GM23248 (cell line): ENCODE measurements at regions not wholly inside any gene's neighbourhood (a gene's known extent, or its start where the extent isn't known, plus 50 kb on each side); places are given as distances from the start of the nearest gene placed in this dataset.

Experiments
- DNase-seq: peaks from one replicate; pipeline ENCODE4 v3.0.0-alpha.2; 2015
- H2AFZ ChIP-seq: fragments of 200-600 bp; sonication (generic); 2 replicates; pipeline ENCODE4 v1.6.1; 2016; ENCODE audit warnings: antibody characterized with exemption
- H3F3A ChIP-seq: fragments of 200-600 bp; sonication (generic); 2 replicates; pipeline ENCODE4 v1.6.1; 2016; ENCODE audit warnings: mild to moderate bottlenecking, antibody characterized with exemption, mixed run types; ENCODE audit not compliant: insufficient read depth
- H3K27ac ChIP-seq: fragments of 200-600 bp; sonication (generic); 2 replicates; pipeline ENCODE4 v1.5.1; 2016; ENCODE audit warnings: mild to moderate bottlenecking
- H3K27me3 ChIP-seq: fragments of 200-600 bp; sonication (generic); replicated peaks from 2 replicates; pipeline ENCODE4 v1.6.1; 2016; ENCODE audit warnings: mild to moderate bottlenecking; ENCODE audit not compliant: insufficient read depth
- H3K36me3 ChIP-seq: fragments of 200-600 bp; sonication (generic); 2 replicates; pipeline ENCODE4 v1.6.1; 2016; ENCODE audit warnings: low read depth, mild to moderate bottlenecking
- H3K4me1 ChIP-seq: fragments of 200-600 bp; sonication (generic); 2 replicates; pipeline ENCODE4 v1.6.1; 2016; ENCODE audit warnings: mild to moderate bottlenecking; ENCODE audit not compliant: insufficient read depth
- H3K4me2 ChIP-seq: fragments of 200-600 bp; sonication (generic); one replicate; pipeline ENCODE4 v1.6.1; 2016; ENCODE audit warnings: mild to moderate bottlenecking; ENCODE audit not compliant: unreplicated experiment
- H3K4me3 ChIP-seq: fragments of 200-600 bp; sonication (generic); 2 replicates; pipeline ENCODE4 v1.5.1; 2016; ENCODE audit warnings: mild to moderate bottlenecking
- H3K79me2 ChIP-seq: fragments of 200-600 bp; sonication (generic); 2 replicates; pipeline ENCODE4 v1.6.1; 2016; ENCODE audit warnings: mild to moderate bottlenecking; ENCODE audit not compliant: insufficient read depth
- H3K9ac ChIP-seq: fragments of 200-600 bp; sonication (generic); 2 replicates; pipeline ENCODE4 v1.6.1; 2016; ENCODE audit warnings: mild to moderate bottlenecking
- H3K9me2 ChIP-seq: fragments of 200-600 bp; sonication (generic); 2 replicates; pipeline ENCODE4 v1.6.1; 2016; ENCODE audit warnings: mixed run types, mild to moderate bottlenecking, moderate library complexity; ENCODE audit not compliant: insufficient read depth
- H3K9me3 ChIP-seq: fragments of 200-600 bp; sonication (generic); one replicate; pipeline ENCODE4 v1.6.1; 2017; ENCODE audit warnings: low read depth
- H4K20me1 ChIP-seq: fragments of 200-600 bp; sonication (generic); 2 replicates; pipeline ENCODE4 v1.6.0; 2016; ENCODE audit not compliant: insufficient read depth
- EZH2 ChIP-seq: fragments of 200-600 bp; sonication (generic); IDR thresholded peaks from 2 replicates; pipeline ENCODE4 v1.6.1; 2018; ENCODE audit warnings: antibody characterized with exemption, mild to moderate bottlenecking; ENCODE audit not compliant: insufficient read depth, poor library complexity, severe bottlenecking
- EZH2phosphoT487 ChIP-seq: fragments of 200-600 bp; sonication (generic); IDR thresholded peaks from 2 replicates; pipeline ENCODE4 v1.6.1; 2018; ENCODE audit warnings: antibody characterized with exemption, moderate library complexity, mild to moderate bottlenecking, low read depth; ENCODE audit not compliant: insufficient read depth
- WGBS, 2 experiments: methylation state at CpG; one replicate each; pipeline ENCODE4 v1.1.6; 2015 to 2017; ENCODE audit warnings: low lambda C conversion rate in 2 of 2, low coverage in 1 of 2; ENCODE audit errors: missing lambda C conversion rate in 2 of 2; 5-methylcytosine and 5-hydroxymethylcytosine counted together
- in situ Hi-C: fragments of 300-500 bp; cut with MboI; formaldehyde crosslinking; loops from 2 replicates; pipeline ENCODE4 v1.15.0; 2020

- H3K36me3 ChIP-seq = no peaks in the 10 kb centered on the region
- no peak for DNase-seq
- no peaks in the 10 kb centered on the region for H3K9me3 ChIP-seq
- in situ Hi-C loops = no loop called here
- no peak overlapping the region for H3K9ac ChIP-seq
- no peaks in the 10 kb centered on the region for H3K27me3 ChIP-seq
- no peak overlapping the region for H3K27ac ChIP-seq
- no peaks in the 10 kb centered on the region for H3F3A ChIP-seq
- TF ChIP-seq EZH2 = no peak
- TF ChIP-seq EZH2phosphoT487 = no peak
- H3K9me2 ChIP-seq = no peaks in the 10 kb centered on the region
- H4K20me1 ChIP-seq = no peaks in the 10 kb centered on the region
- no peak overlapping the region for H3K4me2 ChIP-seq
- WGBS, 2 experiments = 77 to 87% methylated on average over 4 of the region's 4 CpGs
- H3K4me1 ChIP-seq = no peaks in the 10 kb centered on the region
- no peak overlapping the region for H3K4me3 ChIP-seq
- H2AFZ ChIP-seq = no peak overlapping the region
- no peaks in the 10 kb centered on the region for H3K79me2 ChIP-seq
Measured at GRCh38 chr2:10212827-10213226, 89.9 kb upstream of the HPCAL1 start.

GRCh38 chr2:10214179-10214578 is 88.5 kb upstream of the HPCAL1 start:
- Histone ChIP-seq H3K27ac (no peak overlapping the region), H3K4me2 (no peak overlapping the region), H3K4me3 (no peak overlapping the region), H3K9me3 (no peaks in the 10 kb centered on the region), H2AFZ (no peak overlapping the region), H3K9ac (no peak overlapping the region), H3K27me3 (no peaks in the 10 kb centered on the region), H4K20me1 (no peaks in the 10 kb centered on the region), H3K4me1 (no peaks in the 10 kb centered on the region), H3K36me3 (no peaks in the 10 kb centered on the region), H3F3A (no peaks in the 10 kb centered on the region), H3K9me2 (no peaks in the 10 kb centered on the region), H3K79me2 (no peaks in the 10 kb centered on the region)
- no peak for DNase-seq
- WGBS, 2 experiments = 96 to 97% methylated on average over 8 of the region's 8 CpGs
- in situ Hi-C loops = no loop called here
- TF ChIP-seq EZH2 = no peak
- TF ChIP-seq EZH2phosphoT487 = no peak

GRCh38 chr2:10215393-10215935 is 87.2 kb upstream of the HPCAL1 start:
- Histone ChIP-seq H3K4me3 (no peak overlapping the region), H3K79me2 (no peaks in the 10 kb centered on the region), H3K27me3 (no peaks in the 10 kb centered on the region), H3K27ac (no peak overlapping the region), H3F3A (no peaks in the 10 kb centered on the region), H3K4me2 (no peak overlapping the region), H3K9me3 (no peaks in the 10 kb centered on the region), H3K9me2 (no peaks in the 10 kb centered on the region), H3K36me3 (no peaks in the 10 kb centered on the region), H4K20me1 (no peaks in the 10 kb centered on the region), H2AFZ (no peak overlapping the region), H3K9ac (no peak overlapping the region), H3K4me1 (0 out of 2 replicates have a peak, but pooled peaks cover 2% of the 10 kb centered on the region)
- in situ Hi-C loops = no loop called here
- TF ChIP-seq EZH2phosphoT487 (no peak), EZH2 (no peak)
- 91 to 97% methylated on average over 7 of the region's 7 CpGs for WGBS, 2 experiments
- DNase-seq = no peak

- no peak overlapping the region for H3K9ac ChIP-seq
- no peaks in the 10 kb centered on the region for H4K20me1 ChIP-seq
- no peak overlapping the region for H3K27ac ChIP-seq
- TF ChIP-seq EZH2phosphoT487 (no peak), EZH2 (no peak)
- no peaks in the 10 kb centered on the region for H3K9me3 ChIP-seq
- WGBS, 2 experiments = 80 to 81% methylated on average over 28 of the region's 28 CpGs
- no peaks in the 10 kb centered on the region for H3K36me3 ChIP-seq
- H3K27me3 ChIP-seq = no peaks in the 10 kb centered on the region
- no peaks in the 10 kb centered on the region for H3K79me2 ChIP-seq
- 0 out of 2 replicates have a peak, but pooled peaks cover 11% of the 10 kb centered on the region for H3K4me1 ChIP-seq
- H3F3A ChIP-seq = no peaks in the 10 kb centered on the region
- DNase-seq = no peak
- H2AFZ ChIP-seq = no peak overlapping the region
- H3K4me2 ChIP-seq = no peak overlapping the region
- H3K4me3 ChIP-seq = no peak overlapping the region
- in situ Hi-C loops = no loop called here
- H3K9me2 ChIP-seq = no peaks in the 10 kb centered on the region
Measured at GRCh38 chr2:10216677-10217488, 85.8 kb upstream of the HPCAL1 start.
